Ovary (tissue), 7 donors: ENCODE measurements at regions not wholly inside any gene's neighbourhood (a gene's known extent, or its start where the extent isn't known, plus 50 kb on each side); places are given as distances from the start of the nearest gene placed in this dataset.

ENCODE experiments used
- DNase-seq, 5 donors: peaks; one replicate each; pipeline ENCODE4 v3.0.0-alpha.2; 2019 to 2020
- H3K27ac ChIP-seq, 2 donors: fragments of 200-600 bp; one replicate each; pipeline versions ENCODE4 v1.5.1 to v1.8.0; 2019 to 2022
- H3K27me3 ChIP-seq: fragments of 200-600 bp; one replicate; pipeline ENCODE4 v1.8.0; 2022
- H3K36me3 ChIP-seq: fragments of 200-600 bp; sonication (generic); one replicate; pipeline ENCODE4 v1.5.1; 2019
- H3K4me1 ChIP-seq: one replicate; pipeline ENCODE4 v1.8.1; 2013; ENCODE audit warnings: mild to moderate bottlenecking, moderate library complexity; ENCODE audit not compliant: insufficient read depth
- H3K4me3 ChIP-seq: fragments of 200-600 bp; sonication (generic); one replicate; pipeline ENCODE4 v1.5.1; 2017
- H3K9me3 ChIP-seq, 2 donors: fragments of 200-600 bp in 1 of 2; sonication (generic) in 1 of 2; one replicate each; pipeline versions ENCODE4 v1.5.1 to v1.8.1; 2013 to 2019; ENCODE audit warnings: mild to moderate bottlenecking in 1 of 2, moderate library complexity in 1 of 2
- CTCF ChIP-seq, 3 donors: fragments of 450-650 bp in 2 of 3; fragments of 200-600 bp in 1 of 3; IDR thresholded peaks; one replicate each; pipeline versions ENCODE4 v1.5.1 to v1.8.0; 2016 to 2022; ENCODE audit warnings: antibody characterized with exemption in 3 of 3, mild to moderate bottlenecking in 1 of 3
- EP300 ChIP-seq: sonication (generic); formaldehyde crosslinking; IDR thresholded peaks from one replicate; pipeline ENCODE4 v1.6.1; 2017; ENCODE audit warnings: antibody characterized with exemption
- POLR2A ChIP-seq: fragments of 450-650 bp; IDR thresholded peaks from one replicate; pipeline ENCODE4 v1.6.1; 2017; ENCODE audit warnings: antibody characterized with exemption, mild to moderate bottlenecking, moderate library complexity
- WGBS, 3 donors: extraction: QIAGEN DNeasy Blood & Tissue Kit in 1 of 3; methylation state at CpG; one replicate each; pipeline versions ENCODE4 v1.1.5 to v1.1.7; 2013 to 2017; 5-methylcytosine and 5-hydroxymethylcytosine counted together
- intact Hi-C, 4 donors: fragments of 100-400 bp; cut with DNase I; formaldehyde crosslinking; loops; one replicate each; pipeline versions ENCODE4 v1.11.0 to v1.15.1; 2022 to 2023
- donor health status: DM: no; HTN: no; CAD: no; lungs with moderate emphysema.
- donor health status: DM: no; HTN: no; CAD: no.
- donor health status: Bipolar disorder and iron deficiency.
- donor health status: DM: no; HTN: no; CAD: no.
- donor health status: DM: yes; HTN: yes; CAD: no.

- Histone ChIP-seq H3K9me3 (no peaks in the 10 kb centered on the region), H3K27ac (no peak overlapping the region), H3K27me3 (no peaks in the 10 kb centered on the region), H3K4me1 (no peaks in the 10 kb centered on the region), H3K4me3 (no peak overlapping the region), H3K36me3 (no peaks in the 10 kb centered on the region)
- WGBS, 3 donors: 85 to 100% (median 97%) methylated on average over 1 of the region's 1 CpG
- intact Hi-C loops: no loop called here
- TF ChIP-seq EP300 (no peak), POLR2A (no peak), CTCF (IDR thresholded peaks at IDR 0.05) (no peak)
- no peak for DNase-seq
Measured at GRCh38 chr1:193747579-193747978, 561.2 kb upstream of the B3GALT2 start.

GRCh38 chr1:193741228-193741627 is 554.8 kb upstream of the B3GALT2 start:
- WGBS, 3 donors: 68 to 71% (median 69%) methylated on average over 2 of the region's 2 CpGs
- Histone ChIP-seq H3K4me3 (no peak overlapping the region), H3K4me1 (no peaks in the 10 kb centered on the region), H3K27me3 (no peaks in the 10 kb centered on the region), H3K9me3 (no peaks in the 10 kb centered on the region), H3K27ac (no peak overlapping the region), H3K36me3 (no peaks in the 10 kb centered on the region)
- TF ChIP-seq CTCF (IDR thresholded peaks at IDR 0.05) (no peak), POLR2A (no peak), EP300 (no peak)
- intact Hi-C loops: no loop called here
- no peak for DNase-seq

- Histone ChIP-seq H3K4me3 (no peak overlapping the region), H3K27me3 (no peaks in the 10 kb centered on the region), H3K27ac (no peak overlapping the region), H3K9me3 (no peaks in the 10 kb centered on the region), H3K36me3 (no peaks in the 10 kb centered on the region), H3K4me1 (no peaks in the 10 kb centered on the region)
- intact Hi-C loops: no loop called here
- DNase-seq: no peak
- 70 to 88% (median 84%) methylated on average over 1 of the region's 1 CpG for WGBS, 3 donors
- no peak for TF ChIP-seq CTCF (IDR thresholded peaks at IDR 0.05)
- no peak for TF ChIP-seq POLR2A
- no peak for TF ChIP-seq EP300
Measured at GRCh38 chr1:193740762-193741161, 554.3 kb upstream of the B3GALT2 start.

- WGBS, 3 donors: 86 to 90% (median 88%) methylated on average over 3 of the region's 3 CpGs
- Histone ChIP-seq H3K4me1 (no peaks in the 10 kb centered on the region), H3K36me3 (no peaks in the 10 kb centered on the region), H3K4me3 (no peak overlapping the region), H3K27ac (no peak overlapping the region), H3K27me3 (no peaks in the 10 kb centered on the region), H3K9me3 (no peaks in the 10 kb centered on the region)
- intact Hi-C loops: no loop called here
- no peak for DNase-seq
- TF ChIP-seq CTCF (IDR thresholded peaks at IDR 0.05): no peak
- no peak for TF ChIP-seq EP300
Measured at GRCh38 chr1:193736507-193736906, 550.1 kb upstream of the B3GALT2 start.

GRCh38 chr1:193733674-193734073 is 547.3 kb upstream of the B3GALT2 start:
- no peaks in the 10 kb centered on the region for H3K9me3 ChIP-seq
- no peaks in the 10 kb centered on the region for H3K36me3 ChIP-seq
- WGBS, 3 donors: 46 to 57% (median 50%) methylated on average over 3 of the region's 3 CpGs
- H3K27ac ChIP-seq: no peak overlapping the region
- H3K27me3 ChIP-seq: no peaks in the 10 kb centered on the region
- H3K4me1 ChIP-seq: no peaks in the 10 kb centered on the region
- DNase-seq: no peak
- TF ChIP-seq EP300: no peak
- intact Hi-C loops: no loop called here
- no peak overlapping the region for H3K4me3 ChIP-seq
